Endothelial cell (in vitro differentiated cells): ENCODE measurements at regions not wholly inside any gene's neighbourhood (a gene's known extent, or its start where the extent isn't known, plus 50 kb on each side); places are given as distances from the start of the nearest gene placed in this dataset.
"Not testable (repeated sequence)": the region's sequence is repeated elsewhere in the genome, so short reads cannot be mapped to it uniquely, and the experiment has no call there.

ENCODE experiments used
- DNase-seq: peaks from one replicate; pipeline ENCODE4 v3.0.0; 2021; ENCODE audit warnings: low spot score
- H3K27ac Mint-ChIP-seq: one replicate; pipeline ENCODE4 v1.8.0; 2021; ENCODE audit warnings: mixed read lengths, inconsistent platforms; ENCODE audit not compliant: unreplicated experiment
- H3K27me3 Mint-ChIP-seq: one replicate; pipeline ENCODE4 v1.8.0; 2021; ENCODE audit warnings: mild to moderate bottlenecking, moderate library complexity, mixed read lengths, inconsistent platforms; ENCODE audit not compliant: unreplicated experiment
- H3K36me3 Mint-ChIP-seq: one replicate; pipeline ENCODE4 v1.8.0; 2021; ENCODE audit warnings: mild to moderate bottlenecking, low read depth, mixed read lengths, inconsistent platforms; ENCODE audit not compliant: unreplicated experiment
- H3K4me1 Mint-ChIP-seq: one replicate; pipeline ENCODE4 v1.8.0; 2021; ENCODE audit warnings: mild to moderate bottlenecking, mixed read lengths, inconsistent platforms; ENCODE audit not compliant: unreplicated experiment
- H3K4me3 Mint-ChIP-seq: one replicate; pipeline ENCODE4 v1.8.0; 2021; ENCODE audit warnings: mild to moderate bottlenecking, mixed read lengths, inconsistent platforms; ENCODE audit not compliant: unreplicated experiment
- H3K9me3 Mint-ChIP-seq: one replicate; pipeline ENCODE4 v1.8.0; 2021; ENCODE audit warnings: mixed read lengths, inconsistent platforms; ENCODE audit not compliant: unreplicated experiment
- CTCF ChIP-seq: fragments of 200-600 bp; sonication (generic); IDR thresholded peaks from one replicate; pipeline ENCODE4 v1.5.0; 2021; ENCODE audit warnings: antibody characterized with exemption; ENCODE audit not compliant: unreplicated experiment

- no peak for DNase-seq
- no peaks in the 10 kb centered on the region for H3K27me3 Mint-ChIP-seq
- no peak overlapping the region for H3K4me3 Mint-ChIP-seq
- H3K9me3 Mint-ChIP-seq: no peaks in the 10 kb centered on the region
- TF ChIP-seq CTCF: no peak
- no peaks in the 10 kb centered on the region for H3K4me1 Mint-ChIP-seq
- no peak overlapping the region for H3K27ac Mint-ChIP-seq
- H3K36me3 Mint-ChIP-seq: no peaks in the 10 kb centered on the region
Measured at GRCh38 chr5:1985781-1986180, 103.1 kb upstream of the IRX4 start.

- DNase-seq: no peak
- Mint-ChIP-seq H3K27ac (no peak overlapping the region), H3K9me3 (no peaks in the 10 kb centered on the region), H3K4me3 (no peak overlapping the region), H3K4me1 (no peaks in the 10 kb centered on the region), H3K27me3 (no peaks in the 10 kb centered on the region), H3K36me3 (no peaks in the 10 kb centered on the region)
- no peak for TF ChIP-seq CTCF
Measured at GRCh38 chr5:1983919-1984695, 101.4 kb upstream of the IRX4 start.

- no peak for TF ChIP-seq CTCF
Measured at GRCh38 chr5:1983401-1983800, 100.7 kb upstream of the IRX4 start.

GRCh38 chr5:1982561-1982960 is 99.8 kb upstream of the IRX4 start:
- H3K27me3 Mint-ChIP-seq, H3K4me1 Mint-ChIP-seq, H3K4me3 Mint-ChIP-seq, H3K36me3 Mint-ChIP-seq, DNase-seq, H3K27ac Mint-ChIP-seq, H3K9me3 Mint-ChIP-seq: not testable (repeated sequence)

More at GRCh38 chr5:1983401-1983800, 100.7 kb upstream of the IRX4 start:
- no peak for DNase-seq
- H3K4me1 Mint-ChIP-seq: no peaks in the 10 kb centered on the region
- no peak overlapping the region for H3K27ac Mint-ChIP-seq
- no peak overlapping the region for H3K4me3 Mint-ChIP-seq
- no peaks in the 10 kb centered on the region for H3K9me3 Mint-ChIP-seq
- no peaks in the 10 kb centered on the region for H3K27me3 Mint-ChIP-seq
- H3K36me3 Mint-ChIP-seq: no peaks in the 10 kb centered on the region

- Mint-ChIP-seq H3K4me1 (peaks cover 7% of the 10 kb centered on the region), H3K27me3 (peaks cover 2% of the 10 kb centered on the region), H3K9me3 (no peaks in the 10 kb centered on the region), H3K36me3 (no peaks in the 10 kb centered on the region), H3K4me3 (no peak overlapping the region), H3K27ac (no peak overlapping the region)
- no peak for TF ChIP-seq CTCF
- no peak for DNase-seq
Measured at GRCh38 chr5:1975898-1976765, 93.4 kb upstream of the IRX4 start.
